Liver (tissue), 3 donors: ENCODE measurements at regions not wholly inside any gene's neighbourhood (a gene's known extent, or its start where the extent isn't known, plus 50 kb on each side); places are given as distances from the start of the nearest gene placed in this dataset.

Experiments used
- EGR1 ChIP-seq, 2 donors: IDR thresholded peaks; 2 replicates each; pipeline ENCODE4 v1.6.1; 2016 to 2018; ENCODE audit warnings: antibody characterized with exemption in 2 of 2, low read depth in 2 of 2
- GABPA ChIP-seq, 2 donors: IDR thresholded peaks in 1 of 2; conservative IDR thresholded peaks in 1 of 2; 2 replicates each; pipeline ENCODE4 v1.6.1; 2016; ENCODE audit warnings: antibody characterized with exemption in 2 of 2, mild to moderate bottlenecking in 1 of 2, moderate library complexity in 1 of 2
- ZBTB33 ChIP-seq: IDR thresholded peaks from 2 replicates; pipeline ENCODE4 v1.6.1; 2016; ENCODE audit warnings: antibody characterized with exemption
- TF ChIP-seq, protein P1 (sequence below): fragments of 150-350 bp; IDR thresholded peaks from 2 replicates; pipeline ENCODE4 v1.5.1; 2017; ENCODE audit warnings: improper control_type of control experiment, low read depth, low read length; ENCODE audit not compliant: missing input control
- TF ChIP-seq, protein P2 (sequence below): IDR thresholded peaks from 2 replicates; pipeline ENCODE4 v1.6.1; 2016; ENCODE audit warnings: antibody characterized with exemption, mild to moderate bottlenecking
- donor health status: healthy.
- donor health status: healthy.

DNA sequence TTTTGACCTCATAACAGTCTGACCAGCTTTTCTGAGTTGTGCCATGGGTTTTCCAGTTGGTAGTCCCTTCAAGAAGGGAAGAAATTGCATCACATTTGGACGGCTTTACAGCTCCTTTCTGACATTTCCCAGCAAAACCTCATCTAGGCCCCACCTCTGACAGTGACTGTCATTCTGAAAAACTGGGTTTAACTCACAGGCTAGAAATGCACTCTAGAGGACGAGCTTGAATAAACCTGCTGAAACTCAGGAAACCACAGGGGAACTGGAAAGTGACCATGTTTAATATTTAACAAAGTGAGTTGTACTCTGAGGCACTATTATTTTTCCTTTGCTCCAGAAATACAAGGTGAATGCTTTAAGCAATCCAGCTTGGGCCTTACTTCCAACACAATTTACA, 434.3 kb upstream of the RASGEF1B start:
- no peak for TF ChIP-seq EGR1 (IDR thresholded peaks at IDR 0.05; ENCODE audit: low read depth in 2 of 2)
- TF ChIP-seq, protein P1, sequence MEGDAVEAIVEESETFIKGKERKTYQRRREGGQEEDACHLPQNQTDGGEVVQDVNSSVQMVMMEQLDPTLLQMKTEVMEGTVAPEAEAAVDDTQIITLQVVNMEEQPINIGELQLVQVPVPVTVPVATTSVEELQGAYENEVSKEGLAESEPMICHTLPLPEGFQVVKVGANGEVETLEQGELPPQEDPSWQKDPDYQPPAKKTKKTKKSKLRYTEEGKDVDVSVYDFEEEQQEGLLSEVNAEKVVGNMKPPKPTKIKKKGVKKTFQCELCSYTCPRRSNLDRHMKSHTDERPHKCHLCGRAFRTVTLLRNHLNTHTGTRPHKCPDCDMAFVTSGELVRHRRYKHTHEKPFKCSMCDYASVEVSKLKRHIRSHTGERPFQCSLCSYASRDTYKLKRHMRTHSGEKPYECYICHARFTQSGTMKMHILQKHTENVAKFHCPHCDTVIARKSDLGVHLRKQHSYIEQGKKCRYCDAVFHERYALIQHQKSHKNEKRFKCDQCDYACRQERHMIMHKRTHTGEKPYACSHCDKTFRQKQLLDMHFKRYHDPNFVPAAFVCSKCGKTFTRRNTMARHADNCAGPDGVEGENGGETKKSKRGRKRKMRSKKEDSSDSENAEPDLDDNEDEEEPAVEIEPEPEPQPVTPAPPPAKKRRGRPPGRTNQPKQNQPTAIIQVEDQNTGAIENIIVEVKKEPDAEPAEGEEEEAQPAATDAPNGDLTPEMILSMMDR = no peak
- no peak for TF ChIP-seq ZBTB33
- TF ChIP-seq GABPA (IDR thresholded peaks at IDR 0.05 in 1 of 2, conservative IDR thresholded peaks at IDR 0.05 in 1 of 2) = no peak
- TF ChIP-seq, protein P2, sequence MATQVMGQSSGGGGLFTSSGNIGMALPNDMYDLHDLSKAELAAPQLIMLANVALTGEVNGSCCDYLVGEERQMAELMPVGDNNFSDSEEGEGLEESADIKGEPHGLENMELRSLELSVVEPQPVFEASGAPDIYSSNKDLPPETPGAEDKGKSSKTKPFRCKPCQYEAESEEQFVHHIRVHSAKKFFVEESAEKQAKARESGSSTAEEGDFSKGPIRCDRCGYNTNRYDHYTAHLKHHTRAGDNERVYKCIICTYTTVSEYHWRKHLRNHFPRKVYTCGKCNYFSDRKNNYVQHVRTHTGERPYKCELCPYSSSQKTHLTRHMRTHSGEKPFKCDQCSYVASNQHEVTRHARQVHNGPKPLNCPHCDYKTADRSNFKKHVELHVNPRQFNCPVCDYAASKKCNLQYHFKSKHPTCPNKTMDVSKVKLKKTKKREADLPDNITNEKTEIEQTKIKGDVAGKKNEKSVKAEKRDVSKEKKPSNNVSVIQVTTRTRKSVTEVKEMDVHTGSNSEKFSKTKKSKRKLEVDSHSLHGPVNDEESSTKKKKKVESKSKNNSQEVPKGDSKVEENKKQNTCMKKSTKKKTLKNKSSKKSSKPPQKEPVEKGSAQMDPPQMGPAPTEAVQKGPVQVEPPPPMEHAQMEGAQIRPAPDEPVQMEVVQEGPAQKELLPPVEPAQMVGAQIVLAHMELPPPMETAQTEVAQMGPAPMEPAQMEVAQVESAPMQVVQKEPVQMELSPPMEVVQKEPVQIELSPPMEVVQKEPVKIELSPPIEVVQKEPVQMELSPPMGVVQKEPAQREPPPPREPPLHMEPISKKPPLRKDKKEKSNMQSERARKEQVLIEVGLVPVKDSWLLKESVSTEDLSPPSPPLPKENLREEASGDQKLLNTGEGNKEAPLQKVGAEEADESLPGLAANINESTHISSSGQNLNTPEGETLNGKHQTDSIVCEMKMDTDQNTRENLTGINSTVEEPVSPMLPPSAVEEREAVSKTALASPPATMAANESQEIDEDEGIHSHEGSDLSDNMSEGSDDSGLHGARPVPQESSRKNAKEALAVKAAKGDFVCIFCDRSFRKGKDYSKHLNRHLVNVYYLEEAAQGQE = no peak
